GM19455 (cell line): ENCODE measurements at regions not wholly inside any gene's neighbourhood (a gene's known extent, or its start where the extent isn't known, plus 50 kb on each side); places are given as distances from the start of the nearest gene placed in this dataset.

ENCODE experiments used
- ATAC-seq: cut with Tn5 transposase; IDR thresholded peaks from one replicate; pipeline ENCODE4 v1.9.1; 2021; ENCODE audit not compliant: unreplicated experiment

GRCh38 chr20:39268491-39268951, 306.4 kb downstream of the DHX35 start:
- ATAC-seq: no peak

GRCh38 chr20:39266989-39267388, 304.8 kb downstream of the DHX35 start:
- ATAC-seq: no peak

GRCh38 chr20:39264506-39265172, 302.5 kb downstream of the DHX35 start:
- ATAC-seq: no peak

GRCh38 chr20:39263076-39263475, 300.9 kb downstream of the DHX35 start:
- no peak for ATAC-seq

GRCh38 chr20:39259808-39260207, 297.7 kb downstream of the DHX35 start:
- ATAC-seq: no peak

GRCh38 chr20:39259010-39259803, 297.1 kb downstream of the DHX35 start:
- ATAC-seq: no peak

- no peak for ATAC-seq
These were observed 296.1 kb downstream of the DHX35 start for GRCh38 chr20:39258253-39258652.

GRCh38 chr20:39253051-39253755, 291.1 kb downstream of the DHX35 start:
- no peak for ATAC-seq

GRCh38 chr20:39252035-39252434, 289.9 kb downstream of the DHX35 start:
- no peak for ATAC-seq

GRCh38 chr20:39249798-39250197, 287.7 kb downstream of the DHX35 start:
- ATAC-seq: no peak

GRCh38 chr20:39248862-39249485, 286.8 kb downstream of the DHX35 start:
- ATAC-seq: no peak

- ATAC-seq: no peak
These were observed 286.2 kb downstream of the DHX35 start for GRCh38 chr20:39248171-39248861.

- no peak for ATAC-seq
These were observed 284.3 kb downstream of the DHX35 start for GRCh38 chr20:39246436-39246835.

GRCh38 chr20:39245685-39246311, 283.7 kb downstream of the DHX35 start:
- no peak for ATAC-seq

GRCh38 chr20:39243962-39244361, 281.8 kb downstream of the DHX35 start:
- ATAC-seq: no peak

GRCh38 chr20:39242614-39243013, 280.5 kb downstream of the DHX35 start:
- no peak for ATAC-seq

- no peak for ATAC-seq
These were observed 272.5 kb downstream of the DHX35 start for GRCh38 chr20:39234520-39235095.

GRCh38 chr20:39233755-39234154, 271.6 kb downstream of the DHX35 start:
- no peak for ATAC-seq

- no peak for ATAC-seq
These were observed 265.3 kb downstream of the DHX35 start for GRCh38 chr20:39227416-39227815.

GRCh38 chr20:39225978-39226377, 263.8 kb downstream of the DHX35 start:
- ATAC-seq: no peak
